Prostate gland (tissue), 2 donors: ENCODE measurements at regions not wholly inside any gene's neighbourhood (a gene's known extent, or its start where the extent isn't known, plus 50 kb on each side); places are given as distances from the start of the nearest gene placed in this dataset.

Experiments used
- CTCF ChIP-seq, 4 experiments: fragments of 200-600 bp in 2 of 4; fragments of 450-650 bp in 2 of 4; sonication (generic) in 2 of 4; IDR thresholded peaks; 1 replicate in 3 of 4; 2 replicates in 1 of 4; pipeline ENCODE4 v1.5.1; 2016 to 2019; ENCODE audit warnings: antibody characterized with exemption in 4 of 4, mild to moderate bottlenecking in 2 of 4, moderate library complexity in 2 of 4
- POLR2A ChIP-seq: fragments of 450-650 bp; IDR thresholded peaks from one replicate; pipeline ENCODE4 v1.6.1; 2016; ENCODE audit warnings: antibody characterized with exemption, mild to moderate bottlenecking
- POLR2AphosphoS5 ChIP-seq: sonication (generic); formaldehyde crosslinking; IDR thresholded peaks from one replicate; pipeline ENCODE4 v1.6.1; 2017; ENCODE audit warnings: antibody characterized with exemption

GRCh38 chr20:40860487-40860902, 168.1 kb upstream of the TOP1 start:
- TF ChIP-seq CTCF (IDR thresholded peaks at IDR 0.05) (no peak), POLR2AphosphoS5 (no peak), POLR2A (no peak)
